22Rv1 (cell line): ENCODE measurements at regions not wholly inside any gene's neighbourhood (a gene's known extent, or its start where the extent isn't known, plus 50 kb on each side); places are given as distances from the start of the nearest gene placed in this dataset.

Source experiments
- H3K27ac ChIP-seq: fragments of 450-650 bp; 2 replicates; pipeline ENCODE4 v1.5.1; 2017
- CTCF ChIP-seq: fragments of 450-650 bp; IDR thresholded peaks from 2 replicates; pipeline ENCODE4 v1.5.1; 2017; ENCODE audit warnings: mild to moderate bottlenecking
- ZFX ChIP-seq: fragments of 450-650 bp; IDR thresholded peaks from 2 replicates; pipeline ENCODE4 v1.6.1; 2017; ENCODE audit warnings: antibody characterized with exemption, borderline replicate concordance

DNA sequence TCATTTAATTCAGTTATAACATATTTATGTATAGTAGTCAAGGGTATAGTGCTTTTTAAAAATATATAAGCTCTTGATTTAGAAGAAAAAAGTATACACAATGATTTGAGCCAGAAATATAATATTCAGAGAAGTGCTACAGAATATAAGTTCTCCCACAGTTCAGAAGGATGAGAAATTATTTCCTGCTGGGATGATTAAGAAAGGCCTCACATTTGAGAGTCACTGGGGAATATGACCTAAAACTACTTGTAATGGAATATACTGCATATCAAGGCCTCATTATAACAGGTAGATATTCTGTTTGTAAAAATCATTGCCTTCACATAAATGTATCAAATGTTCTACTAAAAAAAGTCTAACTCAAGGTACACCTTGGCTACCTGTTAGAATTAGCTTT is 203.5 kb downstream of the MBD2 start:
- no peak for TF ChIP-seq ZFX
- no peak for TF ChIP-seq CTCF
- H3K27ac ChIP-seq, result no peak overlapping the region

- H3K27ac ChIP-seq, result no peak overlapping the region
- TF ChIP-seq ZFX (no peak), CTCF (no peak)
These were observed 204.2 kb downstream of the MBD2 start for GRCh38 chr18:54020156-54020745.

DNA sequence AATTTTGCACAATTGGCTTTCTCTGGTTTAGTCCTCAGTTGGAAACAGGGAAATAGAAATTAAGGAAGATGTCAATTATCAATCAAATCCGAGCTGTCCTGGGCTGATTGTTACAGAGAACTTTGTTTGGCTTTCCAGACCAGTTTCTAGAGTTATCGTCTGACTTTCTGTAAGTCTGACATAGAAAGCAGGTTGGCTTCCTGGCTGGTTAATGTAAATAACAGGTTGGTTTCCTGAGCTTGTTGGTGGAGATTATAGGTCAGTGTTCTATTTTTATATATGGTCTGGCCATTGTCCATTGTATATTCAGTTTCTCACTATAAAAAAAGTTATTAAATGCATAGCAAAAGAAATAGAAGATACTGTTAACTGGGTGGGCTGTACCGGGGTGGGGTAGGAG is 204.8 kb downstream of the MBD2 start:
- TF ChIP-seq ZFX, result no peak
- no peak for TF ChIP-seq CTCF
- no peak overlapping the region for H3K27ac ChIP-seq

- no peak overlapping the region for H3K27ac ChIP-seq
- TF ChIP-seq CTCF (no peak), ZFX (no peak)
These were observed 211.0 kb downstream of the MBD2 start for GRCh38 chr18:54013452-54013851.

DNA sequence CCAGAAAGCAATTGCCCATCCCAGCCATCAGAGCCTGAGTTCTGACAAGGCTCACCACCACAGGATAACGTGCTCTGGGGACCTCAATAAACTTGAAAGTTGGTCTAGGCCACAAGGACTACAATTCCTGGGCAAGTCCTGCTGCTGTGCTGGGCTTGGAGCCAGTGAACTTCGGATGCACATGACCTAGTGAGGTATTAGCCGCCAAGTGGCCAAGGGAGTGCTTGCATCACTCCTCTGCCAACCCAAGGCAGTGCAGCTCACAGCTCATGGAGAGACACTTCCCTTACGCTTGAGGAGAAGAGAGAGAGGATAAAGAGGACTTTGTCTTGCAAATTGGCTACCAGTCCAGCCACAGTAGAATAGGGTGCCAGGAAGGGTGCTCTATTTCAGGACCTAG is 219.6 kb downstream of the MBD2 start:
- TF ChIP-seq ZFX (no peak), CTCF (peak; percentile 29; the same call in 1 of the 2 replicates)
- H3K27ac ChIP-seq, result no peak overlapping the region

- TF ChIP-seq ZFX, result no peak
- no peak for TF ChIP-seq CTCF
- no peak overlapping the region for H3K27ac ChIP-seq
These were observed 221.3 kb downstream of the MBD2 start for GRCh38 chr18:54003195-54003594.

- H3K27ac ChIP-seq, result no peak overlapping the region
- TF ChIP-seq ZFX (no peak), CTCF (no peak)
These were observed 227.4 kb downstream of the MBD2 start for GRCh38 chr18:53997064-53997463.
